Lower lobe of right lung (tissue), 2 donors: ENCODE measurements at regions not wholly inside any gene's neighbourhood (a gene's known extent, or its start where the extent isn't known, plus 50 kb on each side); places are given as distances from the start of the nearest gene placed in this dataset.

ENCODE experiments used
- ATAC-seq, 2 donors: fragments of 200-7000 bp; cut with Tn5 transposase; one replicate each; pipeline ENCODE4 v1.9.1; 2020 to 2022; ENCODE audit warnings: mild to moderate bottlenecking in 2 of 2, moderate library complexity in 2 of 2
- DNase-seq: peaks from one replicate; pipeline ENCODE4 v3.0.0-alpha.2; 2020
- H3K27ac ChIP-seq: fragments of 200-600 bp; one replicate; pipeline ENCODE4 v1.8.0; 2022
- H3K27me3 ChIP-seq: fragments of 200-600 bp; one replicate; pipeline ENCODE4 v1.8.0; 2022; ENCODE audit warnings: low read depth
- H3K36me3 ChIP-seq: fragments of 200-600 bp; one replicate; pipeline ENCODE4 v1.8.0; 2022; ENCODE audit warnings: mild to moderate bottlenecking
- H3K4me1 ChIP-seq: fragments of 200-600 bp; one replicate; pipeline ENCODE4 v1.8.0; 2022
- H3K4me3 ChIP-seq: fragments of 200-600 bp; one replicate; pipeline ENCODE4 v1.8.0; 2022; ENCODE audit warnings: mild to moderate bottlenecking
- H3K9me3 ChIP-seq: fragments of 200-600 bp; one replicate; pipeline ENCODE4 v1.8.0; 2022
- CTCF ChIP-seq: fragments of 200-600 bp; IDR thresholded peaks from one replicate; pipeline ENCODE4 v1.8.0; 2022; ENCODE audit warnings: antibody characterized with exemption, mild to moderate bottlenecking
- intact Hi-C: fragments of 100-400 bp; cut with DNase I; formaldehyde crosslinking; loops from one replicate; pipeline ENCODE4 v1.11.0; 2022
- donor health status: DM: no; HTN: yes; CAD: no; lungs with severe emphysema.

GRCh38 chr2:11022591-11023273 lies 111.0 kb downstream of the KCNF1 start:
- Histone ChIP-seq H3K4me1 (no peaks in the 10 kb centered on the region), H3K27me3 (no peaks in the 10 kb centered on the region), H3K36me3 (no peaks in the 10 kb centered on the region), H3K27ac (no peak overlapping the region), H3K4me3 (no peak overlapping the region), H3K9me3 (no peaks in the 10 kb centered on the region)
- intact Hi-C loops = no loop called here
- no peak for TF ChIP-seq CTCF
- DNase-seq (no peak), ATAC-seq (no peak)

GRCh38 chr2:11023326-11024258 lies 111.9 kb downstream of the KCNF1 start:
- TF ChIP-seq CTCF = no peak
- DNase-seq = no peak
- no peak for ATAC-seq
- Histone ChIP-seq H3K4me1 (no peaks in the 10 kb centered on the region), H3K36me3 (no peaks in the 10 kb centered on the region), H3K4me3 (no peak overlapping the region), H3K27ac (no peak overlapping the region), H3K9me3 (no peaks in the 10 kb centered on the region), H3K27me3 (no peaks in the 10 kb centered on the region)
- intact Hi-C loops = no loop called here

GRCh38 chr2:11024259-11024645 lies 112.5 kb downstream of the KCNF1 start:
- Histone ChIP-seq H3K4me1 (no peaks in the 10 kb centered on the region), H3K27me3 (no peaks in the 10 kb centered on the region), H3K4me3 (no peak overlapping the region), H3K9me3 (no peaks in the 10 kb centered on the region), H3K36me3 (no peaks in the 10 kb centered on the region), H3K27ac (no peak overlapping the region)
- no peak for TF ChIP-seq CTCF
- intact Hi-C loops = no loop called here
- no peak for ATAC-seq
- no peak for DNase-seq

GRCh38 chr2:11024687-11025086 lies 113.0 kb downstream of the KCNF1 start:
- no peaks in the 10 kb centered on the region for H3K9me3 ChIP-seq
- TF ChIP-seq CTCF = no peak
- ATAC-seq = no peak

GRCh38 chr2:11026286-11026921 lies 114.7 kb downstream of the KCNF1 start:
- no peaks in the 10 kb centered on the region for H3K36me3 ChIP-seq
- no peaks in the 10 kb centered on the region for H3K27me3 ChIP-seq
- no peaks in the 10 kb centered on the region for H3K9me3 ChIP-seq
- no peak for ATAC-seq
- no peak overlapping the region for H3K27ac ChIP-seq
- no peak for TF ChIP-seq CTCF
- H3K4me1 ChIP-seq = no peaks in the 10 kb centered on the region
- DNase-seq = no peak
- H3K4me3 ChIP-seq = no peak overlapping the region
- intact Hi-C loops = no loop called here

More at GRCh38 chr2:11024687-11025086, 113.0 kb downstream of the KCNF1 start:
- no peak overlapping the region for H3K27ac ChIP-seq
- H3K4me1 ChIP-seq = no peaks in the 10 kb centered on the region
- DNase-seq = no peak
- H3K36me3 ChIP-seq = no peaks in the 10 kb centered on the region
- no peaks in the 10 kb centered on the region for H3K27me3 ChIP-seq
- no peak overlapping the region for H3K4me3 ChIP-seq
- intact Hi-C loops = no loop called here
